B cell (primary cell): ENCODE measurements at regions not wholly inside any gene's neighbourhood (a gene's known extent, or its start where the extent isn't known, plus 50 kb on each side); places are given as distances from the start of the nearest gene placed in this dataset.
"Not testable (repeated sequence)": the region's sequence is repeated elsewhere in the genome, so short reads cannot be mapped to it uniquely, and the experiment has no call there.

Experiments used
- ATAC-seq: fragments of 200-7000 bp; cut with Tn5 transposase; one replicate; pipeline ENCODE4 v1.10.0; 2021; ENCODE audit warnings: low read depth, mild to moderate bottlenecking, moderate number of reproducible peaks, moderate library complexity
- CTCF ChIA-PET: fragments of 350-600 bp; sonication (Branson Sonifier 250); formaldehyde crosslinking; loops from one replicate; lab custom pipeline; 2021; ENCODE audit warnings: antibody characterized with exemption, inconsistent platforms; lab: Charles Lee
- POLR2A ChIA-PET: fragments of 350-600 bp; sonication (Branson Sonifier 250); formaldehyde crosslinking; loops from one replicate; lab custom pipeline; 2021; ENCODE audit warnings: antibody characterized with exemption; lab: Charles Lee
- DNase-seq: peaks from one replicate; pipeline ENCODE4 v3.0.0; 2013
- H2AFZ ChIP-seq: 2 replicates; pipeline ENCODE4 v1.6.1; 2012; ENCODE audit warnings: mild to moderate bottlenecking, low read depth, low read length; ENCODE audit not compliant: insufficient read depth, poor library complexity, severe bottlenecking
- H3K27ac ChIP-seq, 2 donors: 1 replicate in 1 of 2; 2 replicates in 1 of 2; pipeline ENCODE4 v1.5.1; 2012 to 2013; ENCODE audit warnings: low read length in 2 of 2, mild to moderate bottlenecking in 2 of 2, moderate library complexity in 1 of 2
- H3K27me3 ChIP-seq, 4 experiments: fragments of 200-600 bp in 1 of 4; sonication (generic) in 1 of 4; replicated peaks in 1 of 4; 1 replicate in 2 of 4; 2 replicates in 2 of 4; pipeline versions ENCODE4 v1.6.1 to v1.7.0; 2013 to 2016; ENCODE audit warnings: low read length in 3 of 4, mild to moderate bottlenecking in 2 of 4, mixed read lengths in 1 of 4, moderate library complexity in 1 of 4; ENCODE audit not compliant: insufficient read depth in 4 of 4, control insufficient read depth in 3 of 4; ENCODE audit errors: control extremely low read depth in 1 of 4
- H3K36me3 ChIP-seq, 2 experiments: replicated peaks in 1 of 2; 1 replicate in 1 of 2; 2 replicates in 1 of 2; pipeline versions ENCODE4 v1.6.1 to v1.7.1; 2013; ENCODE audit warnings: low read length in 1 of 2; ENCODE audit not compliant: insufficient read depth in 2 of 2, control insufficient read depth in 1 of 2; ENCODE audit errors: control extremely low read depth in 1 of 2, extremely low read depth in 1 of 2
- H3K4me1 ChIP-seq, 2 donors: fragments of 200-600 bp in 1 of 2; sonication (generic) in 1 of 2; 1 replicate in 1 of 2; 2 replicates in 1 of 2; pipeline versions ENCODE4 v1.5.1 to v1.6.1; 2013 to 2017; ENCODE audit warnings: low read length in 2 of 2; ENCODE audit not compliant: control insufficient read depth in 2 of 2, insufficient read depth in 2 of 2
- H3K4me2 ChIP-seq: replicated peaks from 2 replicates; pipeline ENCODE3; 2012; ENCODE audit warnings: mild to moderate bottlenecking, low read depth, low read length; ENCODE audit not compliant: poor library complexity, severe bottlenecking
- H3K4me3 ChIP-seq, 5 experiments: fragments of 200-600 bp in 1 of 5; sonication (generic) in 1 of 5; 1 replicate in 3 of 5; 2 replicates in 2 of 5; pipeline versions ENCODE4 v1.5.1 to v1.7.0; 2011 to 2016; ENCODE audit warnings: low read length in 4 of 5, mild to moderate bottlenecking in 4 of 5, low read depth in 2 of 5, control low read depth in 1 of 5, moderate library complexity in 1 of 5; ENCODE audit not compliant: insufficient read depth in 1 of 5; ENCODE audit errors: control extremely low read depth in 1 of 5, extremely low read depth in 1 of 5
- H3K79me2 ChIP-seq: fragments of 200-600 bp; sonication (generic); one replicate; pipeline ENCODE4 v1.6.0; 2016; ENCODE audit warnings: low read length; ENCODE audit not compliant: control insufficient read depth, insufficient read depth
- H3K9ac ChIP-seq: fragments of 200-600 bp; sonication (generic); 2 replicates; pipeline ENCODE4 v1.6.1; 2017; ENCODE audit warnings: mild to moderate bottlenecking, low read length, moderate library complexity
- H3K9me3 ChIP-seq, 3 donors: one replicate each; pipeline versions ENCODE4 v1.6.1 to v1.7.1; 2013; ENCODE audit warnings: low read length in 2 of 3; ENCODE audit not compliant: control insufficient read depth in 2 of 3, insufficient read depth in 1 of 3; ENCODE audit errors: control extremely low read depth in 1 of 3
- H4K20me1 ChIP-seq: 2 replicates; pipeline ENCODE4 v1.6.0; 2012; ENCODE audit warnings: mild to moderate bottlenecking, low read length; ENCODE audit not compliant: insufficient read depth, control insufficient read depth, poor library complexity, severe bottlenecking
- H3K27ac Mint-ChIP-seq: one replicate; pipeline ENCODE4 v1.8.0; 2021; ENCODE audit warnings: mixed read lengths
- H3K27me3 Mint-ChIP-seq: one replicate; pipeline ENCODE4 v1.8.0; 2021; ENCODE audit warnings: mixed read lengths
- H3K4me1 Mint-ChIP-seq: one replicate; pipeline ENCODE4 v1.8.0; 2021; ENCODE audit warnings: mixed read lengths
- H3K4me3 Mint-ChIP-seq: one replicate; pipeline ENCODE4 v1.8.0; 2021; ENCODE audit warnings: mixed read lengths
- H3K9me3 Mint-ChIP-seq: one replicate; pipeline ENCODE4 v1.8.0; 2022; ENCODE audit warnings: mixed read lengths; ENCODE audit not compliant: insufficient read depth
- CTCF ChIP-seq: fragments of 200-600 bp; IDR thresholded peaks from one replicate; pipeline ENCODE4 v1.8.0; 2022; ENCODE audit warnings: antibody characterized with exemption, mild to moderate bottlenecking
- EZH2 ChIP-seq: IDR thresholded peaks from 2 replicates; pipeline ENCODE4 v1.6.1; 2012; ENCODE audit warnings: borderline replicate concordance, low read depth, mild to moderate bottlenecking, moderate library complexity, low read length; ENCODE audit not compliant: insufficient read depth, poor library complexity, severe bottlenecking
- WGBS: methylation state at CpG from one replicate; pipeline ENCODE4 v1.1.5; 2013; ENCODE audit warnings: missing lambda C conversion rate; ENCODE audit not compliant: insufficient coverage; 5-methylcytosine and 5-hydroxymethylcytosine counted together
- intact Hi-C: fragments of 100-400 bp; cut with micrococcal nuclease; formaldehyde crosslinking; loops from one replicate; pipeline ENCODE4 v1.10.0; 2022

- H2AFZ ChIP-seq: no peak overlapping the region
- Mint-ChIP-seq H3K9me3 (peaks cover under 1% of the 10 kb centered on the region), H3K27ac (no peak overlapping the region), H3K27me3 (no peaks in the 10 kb centered on the region), H3K4me1 (no peaks in the 10 kb centered on the region), H3K4me3 (no peak overlapping the region)
- no peaks in the 10 kb centered on the region for H3K27me3 ChIP-seq
- H3K4me1 ChIP-seq: no peaks in the 10 kb centered on the region
- no peak for ATAC-seq
- H3K36me3 ChIP-seq: no peaks in the 10 kb centered on the region
- H3K79me2 ChIP-seq: no peaks in the 10 kb centered on the region
- WGBS: no CpG with 5 or more reads among the region's 3 CpGs
- CTCF ChIA-PET: no interaction called here
- no peak for DNase-seq
- TF ChIP-seq CTCF (no peak), EZH2 (no peak)
- H3K9me3 ChIP-seq: no peaks in the 10 kb centered on the region
- no peaks in the 10 kb centered on the region for H4K20me1 ChIP-seq
- POLR2A ChIA-PET: no interaction called here
- intact Hi-C loops: no loop called here
- H3K27ac ChIP-seq: no peak overlapping the region
- H3K4me2 ChIP-seq: no peak overlapping the region
- no peak overlapping the region for H3K9ac ChIP-seq
- no peak overlapping the region for H3K4me3 ChIP-seq
Observed at GRCh38 chr6:80489911-80490635, 383.6 kb downstream of the BCKDHB start.

- Histone ChIP-seq H3K9me3 (no peaks in the 10 kb centered on the region), H3K27ac (no peak overlapping the region), H3K27me3 (no peaks in the 10 kb centered on the region), H4K20me1 (no peaks in the 10 kb centered on the region), H3K79me2 (no peaks in the 10 kb centered on the region), H3K4me3 (no peak overlapping the region), H3K4me1 (no peaks in the 10 kb centered on the region), H3K36me3 (no peaks in the 10 kb centered on the region), H3K9ac (no peak overlapping the region), H2AFZ (no peak overlapping the region), H3K4me2 (no peak overlapping the region)
- POLR2A ChIA-PET: no interaction called here
- Mint-ChIP-seq H3K27me3 (no peaks in the 10 kb centered on the region), H3K4me1 (no peaks in the 10 kb centered on the region), H3K9me3 (no peaks in the 10 kb centered on the region), H3K27ac (no peak overlapping the region), H3K4me3 (no peak overlapping the region)
- no peak for DNase-seq
- WGBS: 41% methylated on average over 2 of the region's 2 CpGs
- CTCF ChIA-PET: no interaction called here
- intact Hi-C loops: no loop called here
- TF ChIP-seq EZH2: no peak
- no peak for TF ChIP-seq CTCF
- no peak for ATAC-seq
Observed at GRCh38 chr6:80488190-80488589, 381.7 kb downstream of the BCKDHB start.

- H3K9ac ChIP-seq, H3K4me3 Mint-ChIP-seq, ATAC-seq, H3K4me2 ChIP-seq, H3K9me3 Mint-ChIP-seq, H3K27me3 ChIP-seq, H4K20me1 ChIP-seq, DNase-seq, H3K9me3 ChIP-seq, H2AFZ ChIP-seq, intact Hi-C loops, H3K79me2 ChIP-seq, H3K4me1 ChIP-seq, H3K4me3 ChIP-seq, H3K36me3 ChIP-seq, POLR2A ChIA-PET, H3K27ac Mint-ChIP-seq, H3K27ac ChIP-seq, H3K27me3 Mint-ChIP-seq, H3K4me1 Mint-ChIP-seq: not testable (repeated sequence)
- CTCF ChIA-PET: interaction anchor here (0.7 kb wide), 1 partner anchor 692 kb away, joined by 3 read pairs; no protein-coding TSS in a partner anchor
- 100% methylated on average over 8 of the region's 12 CpGs for WGBS
Observed at GRCh38 chr6:80485494-80485893, 379.0 kb downstream of the BCKDHB start.
